Endothelial cell of umbilical vein (primary cell): ENCODE measurements at regions not wholly inside any gene's neighbourhood (a gene's known extent, or its start where the extent isn't known, plus 50 kb on each side); places are given as distances from the start of the nearest gene placed in this dataset.

ENCODE experiments used
- BruUV-seq: library from RNA; stranded (reverse); fragments of 400-500 nt; replicated peaks from 2 replicates; lab custom pipeline; 2021; lab: Mats Ljungman, UMichigan
- CTCF ChIA-PET: fragments of 300-600, 350-600 bp; sonication (Branson Sonifier 250); formaldehyde crosslinking; loops from one replicate; lab custom pipeline; 2021; ENCODE audit warnings: antibody characterized with exemption, inconsistent platforms; lab: Charles Lee
- POLR2A ChIA-PET: fragments of 300-600, 350-600 bp; sonication (Branson Sonifier 250); formaldehyde crosslinking; loops from one replicate; lab custom pipeline; 2021; ENCODE audit warnings: antibody characterized with exemption, inconsistent platforms; lab: Charles Lee
- DNase-seq: peaks from one replicate; pipeline ENCODE4 v3.0.0-alpha.2; 2011; ENCODE audit warnings: low read depth, low spot score
- FAIRE-seq: peaks from 2 replicates; lab custom pipeline; 2011; peaks lifted over from hg19 to GRCh38; lab: Jason Lieb, UNC
- H2AFZ ChIP-seq: 2 replicates; pipeline ENCODE4 v1.6.0; 2012; ENCODE audit warnings: low read depth, low read length, control low read depth, inconsistent platforms
- H3K27ac ChIP-seq: 2 replicates; pipeline ENCODE4 v1.5.1; 2011; ENCODE audit warnings: low read depth, mild to moderate bottlenecking, control low read depth, low read length, moderate library complexity; ENCODE audit not compliant: insufficient read depth
- H3K27me3 ChIP-seq, 2 experiments: 2 replicates each; pipeline versions ENCODE4 v1.6.0 to v1.6.1; 2011; ENCODE audit warnings: low read length in 2 of 2, mixed read lengths in 1 of 2; ENCODE audit not compliant: control insufficient read depth in 2 of 2, insufficient read depth in 2 of 2
- H3K36me3 ChIP-seq, 2 experiments: 2 replicates in 1 of 2; 3 replicates in 1 of 2; pipeline ENCODE4 v1.5.1; 2011; ENCODE audit warnings: low read length in 2 of 2, mild to moderate bottlenecking in 1 of 2, moderate library complexity in 1 of 2; ENCODE audit not compliant: control insufficient read depth in 2 of 2, insufficient read depth in 2 of 2; ENCODE audit errors: extremely low read depth in 1 of 2
- H3K4me1 ChIP-seq: 3 replicates; pipeline ENCODE4 v1.5.1; 2011; ENCODE audit warnings: mild to moderate bottlenecking, low read length; ENCODE audit not compliant: control insufficient read depth, insufficient read depth; ENCODE audit errors: extremely low read depth
- H3K4me2 ChIP-seq: 2 replicates; pipeline ENCODE4 v1.6.1; 2011; ENCODE audit warnings: low read length, control low read depth, mixed read lengths; ENCODE audit not compliant: insufficient read depth
- H3K4me3 ChIP-seq, 3 experiments: fragments of 200-600 bp in 1 of 3; sonication (generic), shearing (Covaris generic) in 1 of 3; replicated peaks in 1 of 3; 2 replicates each; pipeline ENCODE4 v1.5.1; 2011 to 2016; ENCODE audit warnings: control low read depth in 3 of 3, low read length in 3 of 3, mild to moderate bottlenecking in 2 of 3, inconsistent platforms in 1 of 3, low read depth in 1 of 3, moderate library complexity in 1 of 3; ENCODE audit not compliant: insufficient read depth in 1 of 3
- H3K79me2 ChIP-seq: 2 replicates; pipeline ENCODE4 v1.6.0; 2012; ENCODE audit warnings: low read length, inconsistent platforms; ENCODE audit not compliant: control insufficient read depth, insufficient read depth
- H3K9ac ChIP-seq: replicated peaks from 2 replicates; pipeline ENCODE3; 2011; ENCODE audit warnings: low read length, control low read depth; ENCODE audit not compliant: insufficient read depth; ENCODE audit errors: extremely low read depth
- H3K9me1 ChIP-seq: replicated peaks from 3 replicates; pipeline ENCODE4 v1.6.0; 2011; ENCODE audit warnings: mild to moderate bottlenecking, low read length; ENCODE audit not compliant: control insufficient read depth, insufficient read depth; ENCODE audit errors: extremely low read depth
- H3K9me3 ChIP-seq: replicated peaks from 2 replicates; pipeline ENCODE4 v1.5.1; 2012; ENCODE audit warnings: low read length, inconsistent platforms; ENCODE audit not compliant: control insufficient read depth, insufficient read depth
- H4K20me1 ChIP-seq: replicated peaks from 2 replicates; pipeline ENCODE3; 2011; ENCODE audit warnings: mild to moderate bottlenecking, low read length; ENCODE audit not compliant: control insufficient read depth, insufficient read depth; ENCODE audit errors: extremely low read depth
- EZH2 ChIP-seq: IDR thresholded peaks from 2 replicates; pipeline ENCODE4 v1.6.1; 2012; ENCODE audit warnings: borderline replicate concordance, low read depth, mild to moderate bottlenecking, moderate library complexity, low read length, inconsistent platforms; ENCODE audit not compliant: severe bottlenecking
- FOS ChIP-seq: IDR thresholded peaks from 2 replicates; pipeline ENCODE4 v1.6.1; 2011; ENCODE audit warnings: mild to moderate bottlenecking, low read length, moderate library complexity, borderline replicate concordance; ENCODE audit not compliant: insufficient read depth
- GATA2 ChIP-seq: IDR thresholded peaks from 2 replicates; pipeline ENCODE4 v1.7.0; 2011; ENCODE audit warnings: low read depth, mild to moderate bottlenecking, moderate library complexity, mixed read lengths, low read length; ENCODE audit not compliant: insufficient read length, insufficient read depth
- JUN ChIP-seq: IDR thresholded peaks from 2 replicates; pipeline ENCODE4 v1.6.1; 2011; ENCODE audit warnings: borderline replicate concordance, low read depth; ENCODE audit not compliant: insufficient read length, insufficient read depth
- MYC ChIP-seq: IDR thresholded peaks from one replicate; pipeline ENCODE4 v1.6.1; 2011; ENCODE audit warnings: mild to moderate bottlenecking, low read depth, low read length
- POLR2A ChIP-seq: IDR thresholded peaks from 2 replicates; pipeline ENCODE4 v1.6.1; 2012; ENCODE audit warnings: low read depth, mild to moderate bottlenecking, control low read depth, low read length
- POLR2AphosphoS5 ChIP-seq: IDR thresholded peaks from 2 replicates; pipeline ENCODE4 v1.6.1; 2012; ENCODE audit warnings: low read depth, mild to moderate bottlenecking, control low read depth, low read length, moderate library complexity; ENCODE audit not compliant: insufficient read depth
- dilution Hi-C: fragments of 300-500 bp; cut with MboI; formaldehyde crosslinking; loops from one replicate; pipeline ENCODE4 v1.15.0; 2019; ENCODE audit warnings: low sequenced_read_pairs; ENCODE audit not compliant: extremely low pct_ligation_motif_present
- intact Hi-C: fragments of 100-400 bp; cut with micrococcal nuclease; formaldehyde crosslinking; loops from one replicate; pipeline ENCODE4 v1.10.0; 2022
- TF ChIP-seq, protein P1 (sequence below), 2 donors: IDR thresholded peaks; 1 replicate in 1 of 2; 2 replicates in 1 of 2; pipeline ENCODE4 v1.5.1; 2011; ENCODE audit warnings: low read length in 2 of 2, mild to moderate bottlenecking in 2 of 2, moderate library complexity in 2 of 2, control low read depth in 1 of 2, inconsistent platforms in 1 of 2, low read depth in 1 of 2; ENCODE audit not compliant: insufficient read depth in 1 of 2; ENCODE audit errors: extremely low read depth in 1 of 2
- TF ChIP-seq, protein P2 (sequence below): IDR thresholded peaks from 2 replicates; pipeline ENCODE4 v1.6.1; 2011; ENCODE audit not compliant: insufficient read depth, insufficient read length

DNA sequence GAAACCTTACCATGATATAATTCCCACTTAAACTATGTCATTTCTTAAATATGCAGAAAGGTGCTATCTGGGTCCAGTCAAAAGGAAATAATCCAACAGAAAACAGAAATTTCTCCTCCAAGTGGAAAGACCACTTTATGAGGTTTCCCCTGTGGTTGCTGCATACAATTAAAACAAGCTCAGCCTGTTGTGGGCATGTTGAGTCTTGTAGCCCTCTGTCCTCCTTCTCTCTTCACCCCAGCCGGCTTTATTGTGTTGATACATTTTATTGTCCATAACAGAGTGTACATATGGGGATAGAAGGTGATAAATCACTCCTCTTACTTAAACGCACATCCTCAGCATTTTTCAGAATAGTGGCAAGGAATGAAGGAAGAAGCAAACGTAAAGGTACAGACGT, 126.0 kb upstream of the MTNR1B start:
- intact Hi-C loops (no loop called here), dilution Hi-C loops (no loop called here)
- Histone ChIP-seq H3K27me3 (no peaks in the 10 kb centered on the region), H2AFZ (no peak overlapping the region), H3K9ac (no peak overlapping the region), H3K4me1 (no peaks in the 10 kb centered on the region), H3K9me1 (no peaks in the 10 kb centered on the region), H3K36me3 (no peaks in the 10 kb centered on the region), H3K4me3 (no peak overlapping the region), H3K4me2 (no peak overlapping the region), H4K20me1 (no peaks in the 10 kb centered on the region), H3K27ac (no peak overlapping the region), H3K79me2 (no peaks in the 10 kb centered on the region), H3K9me3 (no peaks in the 10 kb centered on the region)
- no peak for TF ChIP-seq FOS
- no peak for DNase-seq
- BruUV-seq = no TSS peak
- FAIRE-seq = no peak
- CTCF ChIA-PET = no interaction called here
- POLR2A ChIA-PET = no interaction called here

DNA sequence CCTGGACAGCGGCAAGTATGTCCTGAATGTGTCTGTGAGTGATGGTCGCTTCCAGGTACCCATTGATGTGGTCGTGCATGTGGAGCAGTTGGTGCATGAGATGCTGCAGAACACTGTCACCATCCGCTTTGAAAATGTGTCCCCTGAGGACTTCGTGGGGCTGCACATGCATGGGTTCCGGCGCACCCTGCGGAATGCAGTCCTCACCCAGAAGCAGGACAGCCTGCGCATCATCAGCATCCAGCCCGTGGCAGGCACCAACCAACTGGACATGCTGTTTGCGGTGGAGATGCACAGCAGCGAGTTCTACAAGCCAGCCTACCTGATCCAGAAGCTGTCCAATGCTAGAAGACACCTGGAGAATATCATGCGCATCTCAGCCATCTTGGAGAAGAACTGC, 125.3 kb upstream of the MTNR1B start:
- no peak overlapping the region for H2AFZ ChIP-seq
- no peak overlapping the region for H3K9ac ChIP-seq
- H3K27me3 ChIP-seq = no peaks in the 10 kb centered on the region
- no peaks in the 10 kb centered on the region for H3K79me2 ChIP-seq
- no peak overlapping the region for H3K4me3 ChIP-seq
- H3K9me1 ChIP-seq = no peaks in the 10 kb centered on the region
- POLR2A ChIA-PET = no interaction called here
- H3K9me3 ChIP-seq = no peaks in the 10 kb centered on the region
- no peak overlapping the region for H3K4me2 ChIP-seq
- intact Hi-C loops = no loop called here
- TF ChIP-seq GATA2 = no peak
- TF ChIP-seq POLR2AphosphoS5 = no peak
- TF ChIP-seq JUN = no peak
- TF ChIP-seq, protein P1, sequence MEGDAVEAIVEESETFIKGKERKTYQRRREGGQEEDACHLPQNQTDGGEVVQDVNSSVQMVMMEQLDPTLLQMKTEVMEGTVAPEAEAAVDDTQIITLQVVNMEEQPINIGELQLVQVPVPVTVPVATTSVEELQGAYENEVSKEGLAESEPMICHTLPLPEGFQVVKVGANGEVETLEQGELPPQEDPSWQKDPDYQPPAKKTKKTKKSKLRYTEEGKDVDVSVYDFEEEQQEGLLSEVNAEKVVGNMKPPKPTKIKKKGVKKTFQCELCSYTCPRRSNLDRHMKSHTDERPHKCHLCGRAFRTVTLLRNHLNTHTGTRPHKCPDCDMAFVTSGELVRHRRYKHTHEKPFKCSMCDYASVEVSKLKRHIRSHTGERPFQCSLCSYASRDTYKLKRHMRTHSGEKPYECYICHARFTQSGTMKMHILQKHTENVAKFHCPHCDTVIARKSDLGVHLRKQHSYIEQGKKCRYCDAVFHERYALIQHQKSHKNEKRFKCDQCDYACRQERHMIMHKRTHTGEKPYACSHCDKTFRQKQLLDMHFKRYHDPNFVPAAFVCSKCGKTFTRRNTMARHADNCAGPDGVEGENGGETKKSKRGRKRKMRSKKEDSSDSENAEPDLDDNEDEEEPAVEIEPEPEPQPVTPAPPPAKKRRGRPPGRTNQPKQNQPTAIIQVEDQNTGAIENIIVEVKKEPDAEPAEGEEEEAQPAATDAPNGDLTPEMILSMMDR (IDR thresholded peaks at IDR 0.05; ENCODE audit: extremely low read depth in 1 of 2, insufficient read depth in 1 of 2, low read depth in 1 of 2, low read length in 2 of 2) = no peak
- TF ChIP-seq MYC = no peak
- no peak for TF ChIP-seq EZH2
- TF ChIP-seq, protein P2, sequence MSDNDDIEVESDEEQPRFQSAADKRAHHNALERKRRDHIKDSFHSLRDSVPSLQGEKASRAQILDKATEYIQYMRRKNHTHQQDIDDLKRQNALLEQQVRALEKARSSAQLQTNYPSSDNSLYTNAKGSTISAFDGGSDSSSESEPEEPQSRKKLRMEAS = no peak
- TF ChIP-seq POLR2A = no peak
- no peak for TF ChIP-seq FOS
- H4K20me1 ChIP-seq = no peaks in the 10 kb centered on the region
- H3K4me1 ChIP-seq = no peaks in the 10 kb centered on the region
- CTCF ChIA-PET = no interaction called here
- no peak for DNase-seq
- dilution Hi-C loops = no loop called here
- BruUV-seq = no TSS peak
- H3K27ac ChIP-seq = no peak overlapping the region
- FAIRE-seq = no peak
- H3K36me3 ChIP-seq = no peaks in the 10 kb centered on the region
